HepG2 (cell line): ENCODE measurements at regions not wholly inside any gene's neighbourhood (a gene's known extent, or its start where the extent isn't known, plus 50 kb on each side); places are given as distances from the start of the nearest gene placed in this dataset.
A peak's percentile ranks its signal among the peaks of the same experiment; 100 is the strongest.

Experiments
- ATAC-seq: fragments of 200-7000 bp; cut with Tn5 transposase; 3 replicates; pipeline ENCODE4 v1.9.1; 2020; ENCODE audit warnings: mild to moderate bottlenecking, moderate library complexity
- BruUV-seq: library from RNA; stranded (reverse); fragments of 400-500 nt; replicated peaks from 2 replicates; lab custom pipeline; 2021; lab: Mats Ljungman, UMichigan
- CTCF ChIA-PET: fragments of 300-600 bp; formaldehyde crosslinking; extraction: SDS; loops from one replicate; lab custom pipeline; 2021; ENCODE audit warnings: low total read pairs, inconsistent platforms, low intra/inter-chr PET ratio; lab: Yijun Ruan, JAX
- POLR2A ChIA-PET: fragments of 350-600 bp; sonication (Branson Sonifier 250); formaldehyde crosslinking; loops from one replicate; lab custom pipeline; 2020; ENCODE audit warnings: antibody characterized with exemption, inconsistent platforms; lab: Yijun Ruan, JAX
- DNase-seq: peaks from one replicate; pipeline ENCODE4 v3.0.0-alpha.2; 2015; ENCODE audit warnings: low spot score
- FAIRE-seq: peaks from 3 replicates; lab custom pipeline; 2011; peaks lifted over from hg19 to GRCh38; lab: Jason Lieb, UNC
- H2AFZ ChIP-seq: one replicate; pipeline ENCODE4 v1.6.1; 2011; ENCODE audit warnings: low read length, inconsistent platforms
- H3K27ac ChIP-seq: fragments of 300-600 bp; 3 replicates; pipeline ENCODE4 v1.8.0; 2011; ENCODE audit warnings: mixed run types, mild to moderate bottlenecking, mixed read lengths, low read length, inconsistent platforms; ENCODE audit not compliant: insufficient read depth; ENCODE audit errors: extremely low read length
- H3K27me3 ChIP-seq, 2 experiments: fragments of 200-600 bp in 1 of 2; 2 replicates in 1 of 2; 3 replicates in 1 of 2; pipeline versions ENCODE4 v1.6.0 to v1.8.0; 2011; ENCODE audit warnings: low read length in 2 of 2, mild to moderate bottlenecking in 2 of 2, moderate library complexity in 2 of 2, inconsistent platforms in 1 of 2; ENCODE audit not compliant: insufficient read depth in 2 of 2, control insufficient read depth in 1 of 2
- H3K36me3 ChIP-seq, 2 experiments: fragments of 200-600 bp in 1 of 2; replicated peaks in 1 of 2; 2 replicates in 1 of 2; 3 replicates in 1 of 2; pipeline versions ENCODE4 v1.5.1 to v1.8.0; 2011; ENCODE audit warnings: low read length in 2 of 2, inconsistent platforms in 1 of 2; ENCODE audit not compliant: insufficient read depth in 2 of 2, control insufficient read depth in 1 of 2
- H3K4me1 ChIP-seq: 2 replicates; pipeline ENCODE4 v1.5.1; 2012; ENCODE audit warnings: low read length, inconsistent platforms; ENCODE audit not compliant: insufficient read depth
- H3K4me2 ChIP-seq: 2 replicates; pipeline ENCODE4 v1.6.0; 2011; ENCODE audit warnings: low read depth, low read length, inconsistent platforms
- H3K4me3 ChIP-seq, 3 experiments: fragments of 200-600 bp in 1 of 3; sonication (generic), shearing (Covaris generic) in 1 of 3; replicated peaks in 1 of 3; 2 replicates each; pipeline ENCODE4 v1.5.1; 2011 to 2016; ENCODE audit warnings: low read length in 3 of 3, inconsistent platforms in 2 of 3, low read depth in 2 of 3, mild to moderate bottlenecking in 2 of 3, control low read depth in 1 of 3, mixed read lengths in 1 of 3; ENCODE audit not compliant: insufficient read depth in 1 of 3
- H3K79me2 ChIP-seq: one replicate; pipeline ENCODE4 v1.6.1; 2011; ENCODE audit warnings: low read length, inconsistent platforms; ENCODE audit not compliant: insufficient read depth
- H3K9ac ChIP-seq: 2 replicates; pipeline ENCODE4 v1.6.0; 2011; ENCODE audit warnings: mild to moderate bottlenecking, low read depth, low read length, inconsistent platforms; ENCODE audit not compliant: insufficient read depth
- H3K9me3 ChIP-seq: 2 replicates; pipeline ENCODE4 v1.5.1; 2012; ENCODE audit warnings: mild to moderate bottlenecking, low read length
- H4K20me1 ChIP-seq: 2 replicates; pipeline ENCODE4 v1.6.0; 2011; ENCODE audit warnings: inconsistent platforms, mild to moderate bottlenecking, low read length, moderate library complexity; ENCODE audit not compliant: insufficient read depth
- LBX2 ChIP-seq: sonication (generic); formaldehyde crosslinking; IDR thresholded peaks from 2 replicates; pipeline ENCODE4 v1.5.0; 2020; ENCODE audit warnings: missing genetic modification reagents, mild to moderate bottlenecking, borderline replicate concordance
- PREB ChIP-seq: sonication (generic); formaldehyde crosslinking; IDR thresholded peaks from 2 replicates; pipeline ENCODE4 v1.4.0; 2020; ENCODE audit warnings: missing genetic modification reagents
- SNRNP70 ChIP-seq: fragments of 200-400 bp; formaldehyde crosslinking; IDR thresholded peaks from 2 replicates; pipeline ENCODE4 v1.6.1; 2017; ENCODE audit warnings: mild to moderate bottlenecking, low read depth, low read length, moderate library complexity
- TEAD3 ChIP-seq: optimal IDR thresholded peaks from 2 replicates; pipeline ENCODE3; 2016; ENCODE audit warnings: borderline replicate concordance
- ZNF432 ChIP-seq: sonication (generic); formaldehyde crosslinking; IDR thresholded peaks from 2 replicates; pipeline ENCODE4 v1.5.0; 2020; ENCODE audit warnings: missing genetic modification reagents, mild to moderate bottlenecking, borderline replicate concordance
- ZNF615 ChIP-seq: sonication (generic); formaldehyde crosslinking; IDR thresholded peaks from 2 replicates; pipeline ENCODE4 v1.5.0; 2020; ENCODE audit warnings: mild to moderate bottlenecking, missing genetic modification reagents, borderline replicate concordance
- ZNF619 ChIP-seq: sonication (generic); formaldehyde crosslinking; IDR thresholded peaks from 2 replicates; pipeline ENCODE4 v1.4.0; 2020; ENCODE audit warnings: mild to moderate bottlenecking, missing genetic modification reagents
- ZNF629 ChIP-seq: sonication (generic); formaldehyde crosslinking; conservative IDR thresholded peaks from 2 replicates; pipeline ENCODE4 v1.5.0; 2020; ENCODE audit warnings: missing genetic modification reagents
- ZNF737 ChIP-seq: sonication (generic); formaldehyde crosslinking; IDR thresholded peaks from 2 replicates; pipeline ENCODE4 v1.5.0; 2020; ENCODE audit warnings: missing genetic modification reagents, mild to moderate bottlenecking, borderline replicate concordance
- ZNF841 ChIP-seq: sonication (generic); formaldehyde crosslinking; IDR thresholded peaks from 2 replicates; pipeline ENCODE4 v1.8.1; 2023; ENCODE audit warnings: missing genetic modification reagents, borderline replicate concordance
- in situ Hi-C: cut with HindIII; loops from 2 replicates; pipeline ENCODE4 v1.10.0; 2017; ENCODE audit warnings: low pct_unique_long_range_greater_than_20kb; ENCODE audit not compliant: extremely low pct_ligation_motif_present
- intact Hi-C: fragments of 100-400 bp; cut with micrococcal nuclease; formaldehyde crosslinking; loops from one replicate; pipeline ENCODE4 v1.10.0; 2022; ENCODE audit not compliant: unreplicated experiment

- TF ChIP-seq ZNF615, result no peak
These were observed 133.4 kb upstream of the DYNLRB2 start (continued) for GRCh38 chr16:80407265-80407987.

GRCh38 chr16:80404847-80405246, 135.9 kb upstream of the DYNLRB2 start:
- TF ChIP-seq ZNF841 (CRISPR knock-in tag), result no peak
- peak; percentile 32 for TF ChIP-seq TEAD3 (CRISPR knock-in tag)
- TF ChIP-seq ZNF619, result 0 out of 2 replicates have a peak, but pooled peaks have one; percentile 36
- no peak for TF ChIP-seq ZNF629 (CRISPR knock-in tag)
- TF ChIP-seq LBX2 (CRISPR knock-in tag), result no peak
- 0 out of 2 replicates have a peak, but pooled peaks have one; percentile 65 for TF ChIP-seq PREB (CRISPR knock-in tag)
- no peak for TF ChIP-seq ZNF432
- no peak for TF ChIP-seq ZNF737
- TF ChIP-seq SNRNP70, result no peak
- H3K36me3 ChIP-seq, result no peaks in the 10 kb centered on the region
- H3K79me2 ChIP-seq, result no peaks in the 10 kb centered on the region
- ChIA-PET POLR2A (no interaction called here), CTCF (no interaction called here)
- no peak overlapping the region for H3K4me3 ChIP-seq
- no peaks in the 10 kb centered on the region for H4K20me1 ChIP-seq
- in situ Hi-C loops, result no loop called here
- DNase-seq, result no peak
- FAIRE-seq, result no peak
- H3K4me2 ChIP-seq, result no peak overlapping the region
- BruUV-seq, result no TSS peak
- H3K9me3 ChIP-seq, result no peaks in the 10 kb centered on the region
- H2AFZ ChIP-seq, result no peak overlapping the region
- no peak overlapping the region for H3K27ac ChIP-seq
- no peak overlapping the region for H3K9ac ChIP-seq
- H3K4me1 ChIP-seq, result peaks cover 58% of the 10 kb centered on the region
- intact Hi-C loops, result loop anchor here (5.0 kb wide), 1 partner anchor 62 kb away; no protein-coding TSS in a partner anchor
- no peak for ATAC-seq
- H3K27me3 ChIP-seq, result no peaks in the 10 kb centered on the region
